HepG2 (cell line): ENCODE measurements at regions not wholly inside any gene's neighbourhood (a gene's known extent, or its start where the extent isn't known, plus 50 kb on each side); places are given as distances from the start of the nearest gene placed in this dataset.

ENCODE experiments used
- EHMT2 ChIP-seq: fragments of 200-600 bp; sonication (generic); IDR thresholded peaks from 2 replicates; pipeline ENCODE4 v1.7.0; 2017; ENCODE audit warnings: antibody characterized with exemption, low read depth, low read length, borderline replicate concordance
- EP300 ChIP-seq, 3 experiments: sonication (generic) in 1 of 3; formaldehyde crosslinking in 1 of 3; IDR thresholded peaks; 2 replicates each; pipeline versions ENCODE4 v1.5.1 to v1.6.1; 2011 to 2020; ENCODE audit warnings: low read depth in 2 of 3, low read length in 2 of 3, borderline replicate concordance in 1 of 3, improper control_type of control experiment in 1 of 3, mild to moderate bottlenecking in 1 of 3, missing genetic modification reagents in 1 of 3, moderate library complexity in 1 of 3
- JUN ChIP-seq: sonication (generic); formaldehyde crosslinking; IDR thresholded peaks from 2 replicates; pipeline ENCODE4 v1.4.0; 2020; ENCODE audit warnings: mild to moderate bottlenecking, missing genetic modification reagents
- POLR2AphosphoS2 ChIP-seq: IDR thresholded peaks from 2 replicates; pipeline ENCODE4 v1.6.1; 2011; ENCODE audit warnings: low read depth, low read length, improper control_type of control experiment
- TF ChIP-seq, protein P1 (sequence below): sonication (generic); formaldehyde crosslinking; IDR thresholded peaks from 2 replicates; pipeline ENCODE4 v1.5.0; 2020; ENCODE audit warnings: mild to moderate bottlenecking, missing genetic modification reagents, moderate library complexity

DNA sequence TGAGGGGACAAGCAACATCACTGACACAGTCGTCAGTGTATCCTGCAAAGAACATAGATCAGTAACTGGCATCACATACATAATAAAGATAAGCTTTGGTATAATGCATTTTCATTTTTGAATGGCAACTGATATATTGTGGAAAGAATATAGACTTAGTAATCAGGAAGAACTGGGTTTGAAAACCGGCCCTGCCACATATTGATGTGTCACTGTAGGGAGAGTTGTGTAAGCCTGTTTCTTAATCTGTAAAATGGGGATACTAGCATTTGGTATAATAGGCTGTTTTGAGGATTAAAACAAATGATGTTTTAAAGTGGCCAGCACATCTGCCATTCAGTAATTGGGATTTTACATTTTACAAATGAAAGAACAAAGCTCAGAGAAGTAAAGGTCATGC lies 277.8 kb upstream of the CNTNAP5 start:
- TF ChIP-seq JUN (CRISPR knock-in tag) (no peak), POLR2AphosphoS2 (no peak), EHMT2 (no peak), EP300 (IDR thresholded peaks at IDR 0.05; ENCODE audit: low read depth in 2 of 2, low read length in 2 of 2) (no peak), EP300 (CRISPR knock-in tag; IDR thresholded peaks at IDR 0.05; ENCODE audit: borderline replicate concordance) (no peak)
- TF ChIP-seq, protein P1, sequence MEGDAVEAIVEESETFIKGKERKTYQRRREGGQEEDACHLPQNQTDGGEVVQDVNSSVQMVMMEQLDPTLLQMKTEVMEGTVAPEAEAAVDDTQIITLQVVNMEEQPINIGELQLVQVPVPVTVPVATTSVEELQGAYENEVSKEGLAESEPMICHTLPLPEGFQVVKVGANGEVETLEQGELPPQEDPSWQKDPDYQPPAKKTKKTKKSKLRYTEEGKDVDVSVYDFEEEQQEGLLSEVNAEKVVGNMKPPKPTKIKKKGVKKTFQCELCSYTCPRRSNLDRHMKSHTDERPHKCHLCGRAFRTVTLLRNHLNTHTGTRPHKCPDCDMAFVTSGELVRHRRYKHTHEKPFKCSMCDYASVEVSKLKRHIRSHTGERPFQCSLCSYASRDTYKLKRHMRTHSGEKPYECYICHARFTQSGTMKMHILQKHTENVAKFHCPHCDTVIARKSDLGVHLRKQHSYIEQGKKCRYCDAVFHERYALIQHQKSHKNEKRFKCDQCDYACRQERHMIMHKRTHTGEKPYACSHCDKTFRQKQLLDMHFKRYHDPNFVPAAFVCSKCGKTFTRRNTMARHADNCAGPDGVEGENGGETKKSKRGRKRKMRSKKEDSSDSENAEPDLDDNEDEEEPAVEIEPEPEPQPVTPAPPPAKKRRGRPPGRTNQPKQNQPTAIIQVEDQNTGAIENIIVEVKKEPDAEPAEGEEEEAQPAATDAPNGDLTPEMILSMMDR (CRISPR knock-in tag) = no peak
